Keratinocyte (primary cell): ENCODE measurements at regions not wholly inside any gene's neighbourhood (a gene's known extent, or its start where the extent isn't known, plus 50 kb on each side); places are given as distances from the start of the nearest gene placed in this dataset.

Experiments
- DNase-seq: peaks from one replicate; pipeline ENCODE4 v3.0.0-alpha.2; 2011; ENCODE audit warnings: low read depth, missing footprints, low spot score
- FAIRE-seq: peaks from 2 replicates; lab custom pipeline; 2011; peaks lifted over from hg19 to GRCh38; lab: Jason Lieb, UNC
- H2AFZ ChIP-seq: 2 replicates; pipeline ENCODE4 v1.6.0; 2012; ENCODE audit warnings: low read length, control low read depth, inconsistent platforms; ENCODE audit not compliant: control insufficient read depth
- H3K27ac ChIP-seq: 2 replicates; pipeline ENCODE4 v1.5.1; 2011; ENCODE audit warnings: low read length; ENCODE audit not compliant: control insufficient read depth, insufficient read depth
- H3K27me3 ChIP-seq: 3 replicates; pipeline ENCODE4 v1.6.0; 2011; ENCODE audit warnings: low read length; ENCODE audit not compliant: control insufficient read depth, insufficient read depth; ENCODE audit errors: extremely low read depth
- H3K36me3 ChIP-seq, 2 experiments: 2 replicates in 1 of 2; 3 replicates in 1 of 2; pipeline ENCODE4 v1.5.1; 2011; ENCODE audit warnings: low read length in 2 of 2, mild to moderate bottlenecking in 1 of 2; ENCODE audit not compliant: control insufficient read depth in 2 of 2, insufficient read depth in 2 of 2; ENCODE audit errors: extremely low read depth in 1 of 2
- H3K4me1 ChIP-seq: 3 replicates; pipeline ENCODE4 v1.5.1; 2011; ENCODE audit warnings: low read length; ENCODE audit not compliant: control insufficient read depth, insufficient read depth; ENCODE audit errors: extremely low read depth
- H3K4me2 ChIP-seq: 3 replicates; pipeline ENCODE4 v1.6.0; 2011; ENCODE audit warnings: low read depth, low read length; ENCODE audit not compliant: control insufficient read depth, insufficient read depth; ENCODE audit errors: extremely low read depth
- H3K4me3 ChIP-seq, 3 experiments: fragments of 200-600 bp in 1 of 3; sonication (generic) in 1 of 3; 2 replicates in 2 of 3; 3 replicates in 1 of 3; pipeline ENCODE4 v1.5.1; 2011 to 2016; ENCODE audit warnings: low read length in 3 of 3, mild to moderate bottlenecking in 3 of 3, control low read depth in 2 of 3, inconsistent platforms in 1 of 3, low read depth in 1 of 3, mixed read lengths in 1 of 3, mixed run types in 1 of 3, moderate library complexity in 1 of 3; ENCODE audit not compliant: control insufficient read depth in 2 of 3, insufficient read depth in 2 of 3; ENCODE audit errors: extremely low read depth in 1 of 3
- H3K79me2 ChIP-seq: 2 replicates; pipeline ENCODE4 v1.6.0; 2012; ENCODE audit warnings: low read length; ENCODE audit not compliant: control insufficient read depth, insufficient read depth
- H3K9ac ChIP-seq: 3 replicates; pipeline ENCODE4 v1.6.0; 2011; ENCODE audit warnings: low read length; ENCODE audit not compliant: control insufficient read depth, insufficient read depth; ENCODE audit errors: extremely low read depth
- H3K9me1 ChIP-seq: 3 replicates; pipeline ENCODE4 v1.6.0; 2011; ENCODE audit warnings: low read length; ENCODE audit not compliant: control insufficient read depth, insufficient read depth; ENCODE audit errors: extremely low read depth
- H3K9me3 ChIP-seq: 2 replicates; pipeline ENCODE4 v1.5.1; 2012; ENCODE audit warnings: low read depth, low read length; ENCODE audit not compliant: control insufficient read depth
- H4K20me1 ChIP-seq: 3 replicates; pipeline ENCODE4 v1.6.0; 2011; ENCODE audit warnings: low read length; ENCODE audit not compliant: control insufficient read depth, insufficient read depth; ENCODE audit errors: extremely low read depth
- CTCF ChIP-seq, 3 experiments: IDR thresholded peaks in 1 of 3; conservative IDR thresholded peaks in 1 of 3; optimal IDR thresholded peaks in 1 of 3; 2 replicates in 2 of 3; 3 replicates in 1 of 3; pipeline versions ENCODE3 to v1.5.1; 2011; ENCODE audit warnings: low read length in 3 of 3, mild to moderate bottlenecking in 3 of 3, moderate library complexity in 2 of 3, control low read depth in 1 of 3, inconsistent platforms in 1 of 3; ENCODE audit not compliant: insufficient read depth in 2 of 3; ENCODE audit errors: extremely low read depth in 1 of 3
- EZH2 ChIP-seq: IDR thresholded peaks from one replicate; pipeline ENCODE4 v1.6.1; 2012; ENCODE audit warnings: inconsistent platforms, mild to moderate bottlenecking, low read length, moderate library complexity
- dilution Hi-C: fragments of 300-500 bp; cut with MboI; formaldehyde crosslinking; loops from one replicate; pipeline ENCODE4 v1.7.0; 2020; ENCODE audit warnings: low sequenced_read_pairs; ENCODE audit not compliant: extremely low pct_ligation_motif_present

DNA sequence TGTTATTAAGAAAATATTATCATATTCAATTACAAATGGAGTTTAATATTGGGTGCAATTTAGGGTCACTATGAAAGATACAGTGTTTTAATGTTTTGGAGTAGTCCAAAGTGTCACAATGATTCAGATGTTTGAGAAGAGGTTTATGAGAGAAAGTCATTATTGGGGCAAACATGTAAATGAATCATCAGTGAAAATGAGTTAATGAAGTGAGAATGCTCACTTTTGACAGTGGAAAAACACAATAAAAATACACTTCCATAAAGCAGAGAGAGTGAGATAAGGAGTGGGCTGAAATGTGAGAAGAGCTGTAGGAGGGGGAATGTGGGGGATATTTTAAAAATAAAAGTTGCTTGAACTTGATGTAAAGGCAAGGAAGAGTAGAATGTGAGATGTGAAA is 957.1 kb downstream of the PCDH18 start:
- Histone ChIP-seq H3K4me3 (no peak overlapping the region), H3K27ac (no peak overlapping the region), H3K9me3 (no peaks in the 10 kb centered on the region), H3K4me2 (no peak overlapping the region), H3K9ac (no peak overlapping the region), H3K27me3 (no peaks in the 10 kb centered on the region), H4K20me1 (no peaks in the 10 kb centered on the region), H2AFZ (no peak overlapping the region), H3K36me3 (no peaks in the 10 kb centered on the region), H3K79me2 (no peaks in the 10 kb centered on the region), H3K9me1 (no peaks in the 10 kb centered on the region), H3K4me1 (no peaks in the 10 kb centered on the region)
- dilution Hi-C loops, result no loop called here
- no peak for DNase-seq
- no peak for TF ChIP-seq CTCF (optimal IDR thresholded peaks at IDR 0.05 in 1 of 3, IDR thresholded peaks at IDR 0.05 in 1 of 3, conservative IDR thresholded peaks at IDR 0.05 in 1 of 3; ENCODE audit: extremely low read depth in 1 of 3, insufficient read depth in 2 of 3, low read length in 3 of 3)
- no peak for TF ChIP-seq EZH2
- no peak for FAIRE-seq

- H3K9me1 ChIP-seq, result no peaks in the 10 kb centered on the region
- dilution Hi-C loops, result no loop called here
- no peaks in the 10 kb centered on the region for H3K27me3 ChIP-seq
- no peak overlapping the region for H2AFZ ChIP-seq
- no peak for FAIRE-seq
- H3K27ac ChIP-seq, result no peak overlapping the region
- no peaks in the 10 kb centered on the region for H3K9me3 ChIP-seq
- H3K9ac ChIP-seq, result no peak overlapping the region
- H3K4me2 ChIP-seq, result no peak overlapping the region
- TF ChIP-seq EZH2, result no peak
- no peak for TF ChIP-seq CTCF (optimal IDR thresholded peaks at IDR 0.05 in 1 of 3, IDR thresholded peaks at IDR 0.05 in 1 of 3, conservative IDR thresholded peaks at IDR 0.05 in 1 of 3; ENCODE audit: extremely low read depth in 1 of 3, insufficient read depth in 2 of 3, low read length in 3 of 3)
- no peaks in the 10 kb centered on the region for H3K4me1 ChIP-seq
- H3K4me3 ChIP-seq, result no peak overlapping the region
- no peaks in the 10 kb centered on the region for H3K36me3 ChIP-seq
- H4K20me1 ChIP-seq, result no peaks in the 10 kb centered on the region
- no peak for DNase-seq
- H3K79me2 ChIP-seq, result no peaks in the 10 kb centered on the region
Measured at GRCh38 chr4:136573460-136573859, 958.8 kb downstream of the PCDH18 start.
